ENCODE measurements at regions not wholly inside any gene's neighbourhood (a gene's known extent, or its start where the extent isn't known, plus 50 kb on each side); places are given as distances from the start of the nearest gene placed in this dataset.
"Not testable (repeated sequence)": the region's sequence is repeated elsewhere in the genome, so short reads cannot be mapped to it uniquely, and the experiment has no call there.

- DNase-seq; intact Hi-C loops (cut with DNase I): not testable (repeated sequence)
Measured at GRCh38 chr20:29031262-29031982, 2226.0 kb upstream of the DEFB115 start.

GRCh38 chr20:29044239-29044638, 2213.2 kb upstream of the DEFB115 start:
- intact Hi-C loops (cut with DNase I); DNase-seq: not testable (repeated sequence)

- DNase-seq; intact Hi-C loops (cut with DNase I): not testable (repeated sequence)
Measured at GRCh38 chr20:29050008-29050606, 2207.4 kb upstream of the DEFB115 start.

- DNase-seq; intact Hi-C loops (cut with DNase I): not testable (repeated sequence)
Measured at GRCh38 chr20:29057866-29058484, 2199.5 kb upstream of the DEFB115 start.

GRCh38 chr20:29062451-29062850, 2195.0 kb upstream of the DEFB115 start:
- peak in 2 of 10 donors; percentile 82 to 84 for DNase-seq
- intact Hi-C loops (cut with DNase I) = not testable (repeated sequence)

- intact Hi-C loops (cut with DNase I); DNase-seq: not testable (repeated sequence)
Measured at GRCh38 chr20:29066341-29066740, 2191.1 kb upstream of the DEFB115 start.

GRCh38 chr20:29073640-29074039, 2183.8 kb upstream of the DEFB115 start:
- intact Hi-C loops (cut with DNase I) = not testable (repeated sequence)
- DNase-seq = peak in 2 of 10 donors; percentile 73 to 79

- intact Hi-C loops (cut with DNase I) = no loop called here
- peak in 3 of 10 donors; percentile 44 to 84 (median 84) for DNase-seq
Measured at GRCh38 chr20:29079769-29080690, 2177.4 kb upstream of the DEFB115 start.

GRCh38 chr20:29081712-29082111, 2175.8 kb upstream of the DEFB115 start:
- intact Hi-C loops (cut with DNase I); DNase-seq: not testable (repeated sequence)

- intact Hi-C loops (cut with DNase I) = no loop called here
- peak in 1 of 10 donors; percentile 64 for DNase-seq
Measured at GRCh38 chr20:29085625-29086024, 2171.8 kb upstream of the DEFB115 start.

GRCh38 chr20:29086145-29086718, 2171.2 kb upstream of the DEFB115 start:
- DNase-seq = peak in 3 of 10 donors; percentile 33 to 75 (median 62)
- intact Hi-C loops (cut with DNase I) = not testable (repeated sequence)

- intact Hi-C loops (cut with DNase I) = no loop called here
- DNase-seq = peak in 2 of 10 donors; percentile 64 to 73
Measured at GRCh38 chr20:29086938-29087337, 2170.5 kb upstream of the DEFB115 start.

- intact Hi-C loops (cut with DNase I); DNase-seq: not testable (repeated sequence)
Measured at GRCh38 chr20:29087887-29088286, 2169.6 kb upstream of the DEFB115 start.

- intact Hi-C loops (cut with DNase I) = not testable (repeated sequence)
- DNase-seq = peak in 1 of 10 donors; percentile 25
Measured at GRCh38 chr20:29088472-29088871, 2169.0 kb upstream of the DEFB115 start.

- intact Hi-C loops (cut with DNase I); DNase-seq: not testable (repeated sequence)
Measured at GRCh38 chr20:29089409-29089808, 2168.1 kb upstream of the DEFB115 start.

GRCh38 chr20:29093958-29094357, 2163.5 kb upstream of the DEFB115 start:
- intact Hi-C loops (cut with DNase I); DNase-seq: not testable (repeated sequence)

GRCh38 chr20:29096695-29097094, 2160.8 kb upstream of the DEFB115 start:
- DNase-seq; intact Hi-C loops (cut with DNase I): not testable (repeated sequence)

GRCh38 chr20:29107884-29108283, 2149.6 kb upstream of the DEFB115 start:
- intact Hi-C loops (cut with DNase I) = not testable (repeated sequence)
- DNase-seq = peak in 1 of 10 donors; percentile 54

GRCh38 chr20:29109386-29109785, 2148.1 kb upstream of the DEFB115 start:
- DNase-seq; intact Hi-C loops (cut with DNase I): not testable (repeated sequence)

- peak in 1 of 10 donors; percentile 55 for DNase-seq
- intact Hi-C loops (cut with DNase I) = not testable (repeated sequence)
Measured at GRCh38 chr20:29115097-29115496, 2142.4 kb upstream of the DEFB115 start.
